LNCAP (cell line): ENCODE measurements at regions not wholly inside any gene's neighbourhood (a gene's known extent, or its start where the extent isn't known, plus 50 kb on each side); places are given as distances from the start of the nearest gene placed in this dataset.

ENCODE experiments used
- TF ChIP-seq, protein P1 (sequence below): fragments of 450-650 bp; IDR thresholded peaks from 2 replicates; pipeline ENCODE4 v1.5.1; 2017; ENCODE audit warnings: mild to moderate bottlenecking

DNA sequence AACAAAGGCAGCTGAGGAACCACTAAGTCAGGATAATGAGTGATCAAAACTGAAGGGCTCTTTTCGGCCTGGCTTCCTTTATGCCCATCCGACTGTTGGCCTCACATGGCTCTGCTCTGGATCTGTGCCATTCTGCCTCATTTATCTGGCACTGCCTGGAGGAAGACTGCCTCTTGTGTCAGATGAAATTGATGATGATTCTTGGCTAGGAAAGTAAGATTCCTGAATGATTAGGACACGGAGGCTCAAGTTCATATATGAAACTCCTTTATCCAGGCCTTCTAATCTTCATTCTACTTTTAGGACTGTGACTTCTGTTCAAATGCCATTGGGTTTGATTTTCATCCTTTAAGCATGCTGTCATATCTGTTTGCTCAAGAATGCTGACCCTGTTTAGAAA lies 475.4 kb upstream of the RPS6KA3 start:
- TF ChIP-seq, protein P1, sequence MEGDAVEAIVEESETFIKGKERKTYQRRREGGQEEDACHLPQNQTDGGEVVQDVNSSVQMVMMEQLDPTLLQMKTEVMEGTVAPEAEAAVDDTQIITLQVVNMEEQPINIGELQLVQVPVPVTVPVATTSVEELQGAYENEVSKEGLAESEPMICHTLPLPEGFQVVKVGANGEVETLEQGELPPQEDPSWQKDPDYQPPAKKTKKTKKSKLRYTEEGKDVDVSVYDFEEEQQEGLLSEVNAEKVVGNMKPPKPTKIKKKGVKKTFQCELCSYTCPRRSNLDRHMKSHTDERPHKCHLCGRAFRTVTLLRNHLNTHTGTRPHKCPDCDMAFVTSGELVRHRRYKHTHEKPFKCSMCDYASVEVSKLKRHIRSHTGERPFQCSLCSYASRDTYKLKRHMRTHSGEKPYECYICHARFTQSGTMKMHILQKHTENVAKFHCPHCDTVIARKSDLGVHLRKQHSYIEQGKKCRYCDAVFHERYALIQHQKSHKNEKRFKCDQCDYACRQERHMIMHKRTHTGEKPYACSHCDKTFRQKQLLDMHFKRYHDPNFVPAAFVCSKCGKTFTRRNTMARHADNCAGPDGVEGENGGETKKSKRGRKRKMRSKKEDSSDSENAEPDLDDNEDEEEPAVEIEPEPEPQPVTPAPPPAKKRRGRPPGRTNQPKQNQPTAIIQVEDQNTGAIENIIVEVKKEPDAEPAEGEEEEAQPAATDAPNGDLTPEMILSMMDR = no peak

DNA sequence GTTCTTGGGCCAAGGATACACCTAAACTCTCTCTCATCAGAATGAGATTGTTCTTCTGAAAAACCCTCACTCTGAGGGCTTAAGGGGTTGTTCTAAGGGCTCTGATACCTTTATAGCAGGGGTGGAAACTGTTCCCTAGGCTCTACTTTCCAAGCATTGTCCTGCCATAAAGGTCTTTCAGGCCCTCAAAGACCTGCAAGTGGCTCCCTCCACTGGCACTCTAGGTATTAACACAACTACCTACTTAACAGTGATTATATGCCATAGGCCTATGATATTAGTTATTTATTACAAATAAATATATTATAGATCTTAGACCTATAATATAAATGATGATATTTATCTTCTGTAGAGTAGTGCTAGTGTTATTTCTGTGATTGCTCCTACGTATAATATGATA lies 473.7 kb upstream of the RPS6KA3 start:
- TF ChIP-seq, protein P1 = no peak

DNA sequence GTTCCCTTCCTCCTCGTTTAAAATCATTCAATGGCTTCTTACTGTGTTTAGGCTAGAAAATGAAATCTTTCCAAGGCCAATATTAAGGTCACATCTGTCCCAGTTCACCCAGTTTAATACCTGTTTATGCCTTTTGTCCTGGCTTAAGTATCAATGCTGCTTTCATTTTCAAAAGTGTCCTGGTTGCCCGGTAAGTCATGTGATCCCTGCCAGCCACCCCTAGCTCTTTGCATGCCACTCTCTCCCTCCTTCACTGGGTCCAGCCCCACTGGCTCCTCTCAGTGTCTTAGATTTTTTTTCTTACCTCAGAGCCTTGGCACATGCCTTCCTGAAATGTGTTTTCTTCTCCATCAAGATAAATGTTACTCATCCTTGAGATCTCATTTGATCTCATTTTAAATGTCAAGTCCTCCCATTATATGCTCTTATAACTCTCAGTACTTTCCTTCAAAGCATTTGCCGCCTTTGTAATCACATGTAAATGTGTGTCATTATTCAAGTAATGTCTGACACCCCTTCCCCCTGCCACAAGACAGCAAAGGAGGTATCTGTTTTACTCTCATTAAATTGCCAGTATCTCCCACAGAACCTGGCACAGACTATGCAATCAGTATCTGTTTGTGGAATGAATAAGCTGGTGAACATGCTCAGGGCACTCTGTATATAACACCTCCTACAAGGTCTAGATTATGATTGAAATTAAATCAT lies 472.5 kb upstream of the RPS6KA3 start:
- TF ChIP-seq, protein P1 = no peak

DNA sequence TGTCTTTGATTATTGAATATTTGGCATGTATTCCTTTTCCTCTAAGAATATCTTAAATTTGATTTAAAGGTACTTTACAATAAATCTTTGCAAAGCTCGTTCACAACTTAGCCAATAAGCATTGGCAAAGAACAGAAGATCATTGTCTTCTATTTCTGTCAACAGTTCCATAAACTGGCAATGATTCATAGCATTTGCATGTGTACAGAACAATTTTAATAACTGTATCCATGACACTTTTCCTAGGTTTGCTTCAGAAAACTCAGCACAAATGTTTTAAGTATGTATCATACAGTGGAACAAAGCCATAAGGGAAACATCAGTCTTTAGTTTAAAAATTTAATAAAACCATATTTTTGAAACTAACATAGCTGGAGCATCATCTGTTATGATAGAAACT lies 462.7 kb upstream of the RPS6KA3 start:
- TF ChIP-seq, protein P1 = no peak

DNA sequence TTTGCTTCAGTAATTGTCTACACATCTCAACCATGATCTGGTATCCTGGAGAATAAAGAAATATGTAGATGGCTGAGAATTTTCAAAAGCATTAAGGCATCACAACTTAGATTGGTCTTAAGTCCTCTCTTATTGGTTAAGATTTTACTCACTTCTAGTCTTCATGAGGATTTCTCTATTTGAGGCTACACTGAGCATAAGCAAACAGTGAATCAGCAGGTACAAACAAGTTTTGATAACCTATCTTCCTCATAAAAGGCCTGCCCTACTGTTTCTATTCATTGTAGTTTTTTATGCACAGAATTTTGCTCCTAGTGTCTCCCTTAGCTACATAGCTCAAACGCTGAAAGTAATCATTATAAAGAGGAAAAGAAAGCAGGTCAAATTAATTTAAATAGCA lies 460.7 kb upstream of the RPS6KA3 start:
- TF ChIP-seq, protein P1 = no peak

DNA sequence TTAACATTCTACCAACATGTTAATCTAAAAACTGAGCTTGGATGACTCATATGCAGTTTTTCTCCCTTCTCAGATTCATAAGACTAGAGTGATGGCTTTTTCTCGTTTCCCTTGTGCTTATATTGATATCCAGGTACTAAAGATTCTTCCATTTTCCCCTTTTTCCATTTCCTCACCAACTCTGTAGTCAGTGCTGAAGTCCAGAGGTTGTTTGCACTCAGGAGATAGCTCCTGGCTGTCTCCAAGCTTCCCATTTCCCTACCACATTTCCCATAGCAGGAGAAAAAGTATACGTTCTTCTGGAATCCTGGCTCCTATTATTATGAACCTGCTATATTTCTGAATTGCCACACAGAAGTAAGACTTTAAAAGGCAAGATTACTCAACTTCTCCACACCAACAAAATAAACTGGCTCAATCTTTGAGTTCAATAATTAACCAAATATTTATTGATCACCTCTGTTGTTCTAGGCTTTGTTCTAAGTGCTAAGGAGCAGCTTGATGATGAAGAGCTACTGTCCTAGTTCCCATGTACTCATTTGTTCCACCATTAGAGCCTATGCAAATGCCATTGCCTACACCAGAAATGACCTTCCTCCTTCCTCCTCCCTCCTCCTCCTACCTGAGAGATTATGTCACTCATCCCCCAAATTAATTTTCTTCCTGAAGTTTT lies 454.4 kb upstream of the RPS6KA3 start:
- TF ChIP-seq, protein P1 = no peak

DNA sequence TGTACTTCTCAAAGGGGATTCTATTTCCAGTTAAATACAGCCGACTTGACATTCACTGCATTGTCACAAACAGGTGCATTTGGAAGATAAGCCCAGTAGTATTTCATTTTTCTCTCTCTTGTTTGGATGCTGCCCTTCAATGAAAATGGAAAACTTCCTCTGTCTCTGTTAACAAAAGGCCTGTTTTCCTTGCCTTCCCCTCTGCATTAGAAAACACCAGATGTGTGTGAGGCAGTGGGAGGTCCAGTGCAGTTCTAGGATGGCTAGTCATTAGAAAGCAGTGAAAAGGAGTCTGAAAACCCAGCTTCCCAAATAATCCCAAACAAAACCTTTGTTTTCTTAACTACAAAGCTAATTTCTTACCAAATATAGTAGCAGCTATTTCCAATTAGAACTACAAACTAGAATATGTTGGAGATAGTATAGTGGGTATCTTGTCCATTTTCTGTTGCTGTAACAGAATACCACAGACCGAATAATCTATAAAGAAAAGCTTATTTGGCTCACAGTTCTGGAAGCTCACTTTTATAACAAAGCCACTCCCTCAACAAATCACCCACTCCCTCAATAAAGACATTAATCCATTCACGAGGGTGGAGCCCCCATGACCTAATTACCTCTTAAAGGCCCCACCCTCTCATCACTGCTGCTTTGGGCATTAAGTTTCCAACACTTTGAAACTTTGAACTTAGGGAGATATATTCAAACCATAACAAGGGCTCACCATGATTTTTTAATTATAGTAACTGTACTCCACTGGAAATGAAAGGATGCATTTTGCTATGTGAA lies 452.1 kb upstream of the RPS6KA3 start:
- TF ChIP-seq, protein P1 = no peak
